ENCODE measurements at regions not wholly inside any gene's neighbourhood (a gene's known extent, or its start where the extent isn't known, plus 50 kb on each side); places are given as distances from the start of the nearest gene placed in this dataset.

DNA sequence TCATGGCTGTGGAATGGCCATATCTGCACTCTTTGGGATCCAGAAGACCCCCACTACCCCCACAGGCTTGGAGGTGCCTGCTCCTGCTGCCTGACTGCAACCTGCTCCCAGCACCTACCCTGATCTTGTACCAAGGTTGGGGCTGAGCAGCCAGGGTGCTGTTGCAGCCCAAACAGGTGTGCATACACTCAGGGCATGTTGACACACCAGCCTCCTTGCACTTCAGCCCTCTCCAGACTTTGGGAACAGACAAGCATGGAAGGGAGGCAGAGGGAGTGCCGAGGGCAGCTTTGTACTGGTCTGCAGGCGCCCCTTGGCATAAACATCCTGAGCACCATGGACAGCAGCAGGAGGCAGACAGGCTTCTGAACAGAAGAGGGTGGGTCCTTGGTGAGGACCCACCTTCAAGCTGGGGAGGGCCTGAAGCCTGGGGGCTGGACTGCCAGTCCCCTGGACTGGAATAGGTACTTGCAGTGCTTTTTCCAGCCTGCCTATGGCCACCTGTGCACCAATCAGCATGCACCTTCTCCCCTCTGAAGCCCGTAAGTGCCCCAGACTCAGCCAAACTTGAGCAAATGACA, 1675.8 kb downstream of the HACE1 start:
- no peaks in the 10 kb centered on the region for H3K9me3 Mint-ChIP-seq
- ATAC-seq (peak; percentile 97), DNase-seq (ENCODE audit: low spot score) (peak; percentile 53)
- no peaks in the 10 kb centered on the region; the same call in 1 of the 2 replicates for H3K27me3 Mint-ChIP-seq (ENCODE audit: low read depth)
- no peaks in the 10 kb centered on the region for H3K36me3 Mint-ChIP-seq
- POLR2A ChIA-PET: no interaction called here
- no peak overlapping the region for H3K4me3 Mint-ChIP-seq
- TF ChIP-seq, protein P1, sequence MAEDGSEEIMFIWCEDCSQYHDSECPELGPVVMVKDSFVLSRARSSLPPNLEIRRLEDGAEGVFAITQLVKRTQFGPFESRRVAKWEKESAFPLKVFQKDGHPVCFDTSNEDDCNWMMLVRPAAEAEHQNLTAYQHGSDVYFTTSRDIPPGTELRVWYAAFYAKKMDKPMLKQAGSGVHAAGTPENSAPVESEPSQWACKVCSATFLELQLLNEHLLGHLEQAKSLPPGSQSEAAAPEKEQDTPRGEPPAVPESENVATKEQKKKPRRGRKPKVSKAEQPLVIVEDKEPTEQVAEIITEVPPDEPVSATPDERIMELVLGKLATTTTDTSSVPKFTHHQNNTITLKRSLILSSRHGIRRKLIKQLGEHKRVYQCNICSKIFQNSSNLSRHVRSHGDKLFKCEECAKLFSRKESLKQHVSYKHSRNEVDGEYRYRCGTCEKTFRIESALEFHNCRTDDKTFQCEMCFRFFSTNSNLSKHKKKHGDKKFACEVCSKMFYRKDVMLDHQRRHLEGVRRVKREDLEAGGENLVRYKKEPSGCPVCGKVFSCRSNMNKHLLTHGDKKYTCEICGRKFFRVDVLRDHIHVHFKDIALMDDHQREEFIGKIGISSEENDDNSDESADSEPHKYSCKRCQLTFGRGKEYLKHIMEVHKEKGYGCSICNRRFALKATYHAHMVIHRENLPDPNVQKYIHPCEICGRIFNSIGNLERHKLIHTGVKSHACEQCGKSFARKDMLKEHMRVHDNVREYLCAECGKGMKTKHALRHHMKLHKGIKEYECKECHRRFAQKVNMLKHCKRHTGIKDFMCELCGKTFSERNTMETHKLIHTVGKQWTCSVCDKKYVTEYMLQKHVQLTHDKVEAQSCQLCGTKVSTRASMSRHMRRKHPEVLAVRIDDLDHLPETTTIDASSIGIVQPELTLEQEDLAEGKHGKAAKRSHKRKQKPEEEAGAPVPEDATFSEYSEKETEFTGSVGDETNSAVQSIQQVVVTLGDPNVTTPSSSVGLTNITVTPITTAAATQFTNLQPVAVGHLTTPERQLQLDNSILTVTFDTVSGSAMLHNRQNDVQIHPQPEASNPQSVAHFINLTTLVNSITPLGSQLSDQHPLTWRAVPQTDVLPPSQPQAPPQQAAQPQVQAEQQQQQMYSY (CRISPR knock-in tag; IDR thresholded peaks at IDR 0.05): peak; percentile 61; the same call in 1 of the 2 replicates
- TF ChIP-seq PRRX2 (CRISPR knock-in tag; IDR thresholded peaks at IDR 0.05): no peak
- TF ChIP-seq, protein P2, sequence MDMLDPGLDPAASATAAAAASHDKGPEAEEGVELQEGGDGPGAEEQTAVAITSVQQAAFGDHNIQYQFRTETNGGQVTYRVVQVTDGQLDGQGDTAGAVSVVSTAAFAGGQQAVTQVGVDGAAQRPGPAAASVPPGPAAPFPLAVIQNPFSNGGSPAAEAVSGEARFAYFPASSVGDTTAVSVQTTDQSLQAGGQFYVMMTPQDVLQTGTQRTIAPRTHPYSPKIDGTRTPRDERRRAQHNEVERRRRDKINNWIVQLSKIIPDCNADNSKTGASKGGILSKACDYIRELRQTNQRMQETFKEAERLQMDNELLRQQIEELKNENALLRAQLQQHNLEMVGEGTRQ (CRISPR knock-in tag; IDR thresholded peaks at IDR 0.05): peak; percentile 10; the same call in 1 of the 2 replicates
- TF ChIP-seq, protein P3, sequence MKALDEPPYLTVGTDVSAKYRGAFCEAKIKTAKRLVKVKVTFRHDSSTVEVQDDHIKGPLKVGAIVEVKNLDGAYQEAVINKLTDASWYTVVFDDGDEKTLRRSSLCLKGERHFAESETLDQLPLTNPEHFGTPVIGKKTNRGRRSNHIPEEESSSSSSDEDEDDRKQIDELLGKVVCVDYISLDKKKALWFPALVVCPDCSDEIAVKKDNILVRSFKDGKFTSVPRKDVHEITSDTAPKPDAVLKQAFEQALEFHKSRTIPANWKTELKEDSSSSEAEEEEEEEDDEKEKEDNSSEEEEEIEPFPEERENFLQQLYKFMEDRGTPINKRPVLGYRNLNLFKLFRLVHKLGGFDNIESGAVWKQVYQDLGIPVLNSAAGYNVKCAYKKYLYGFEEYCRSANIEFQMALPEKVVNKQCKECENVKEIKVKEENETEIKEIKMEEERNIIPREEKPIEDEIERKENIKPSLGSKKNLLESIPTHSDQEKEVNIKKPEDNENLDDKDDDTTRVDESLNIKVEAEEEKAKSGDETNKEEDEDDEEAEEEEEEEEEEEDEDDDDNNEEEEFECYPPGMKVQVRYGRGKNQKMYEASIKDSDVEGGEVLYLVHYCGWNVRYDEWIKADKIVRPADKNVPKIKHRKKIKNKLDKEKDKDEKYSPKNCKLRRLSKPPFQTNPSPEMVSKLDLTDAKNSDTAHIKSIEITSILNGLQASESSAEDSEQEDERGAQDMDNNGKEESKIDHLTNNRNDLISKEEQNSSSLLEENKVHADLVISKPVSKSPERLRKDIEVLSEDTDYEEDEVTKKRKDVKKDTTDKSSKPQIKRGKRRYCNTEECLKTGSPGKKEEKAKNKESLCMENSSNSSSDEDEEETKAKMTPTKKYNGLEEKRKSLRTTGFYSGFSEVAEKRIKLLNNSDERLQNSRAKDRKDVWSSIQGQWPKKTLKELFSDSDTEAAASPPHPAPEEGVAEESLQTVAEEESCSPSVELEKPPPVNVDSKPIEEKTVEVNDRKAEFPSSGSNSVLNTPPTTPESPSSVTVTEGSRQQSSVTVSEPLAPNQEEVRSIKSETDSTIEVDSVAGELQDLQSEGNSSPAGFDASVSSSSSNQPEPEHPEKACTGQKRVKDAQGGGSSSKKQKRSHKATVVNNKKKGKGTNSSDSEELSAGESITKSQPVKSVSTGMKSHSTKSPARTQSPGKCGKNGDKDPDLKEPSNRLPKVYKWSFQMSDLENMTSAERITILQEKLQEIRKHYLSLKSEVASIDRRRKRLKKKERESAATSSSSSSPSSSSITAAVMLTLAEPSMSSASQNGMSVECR (CRISPR knock-in tag; IDR thresholded peaks at IDR 0.05; ENCODE audit: borderline replicate concordance): peak; percentile 28; the same call in 1 of the 2 replicates
- peak; percentile 40; the same call in 1 of the 2 replicates for TF ChIP-seq ZBTB21 (CRISPR knock-in tag; IDR thresholded peaks at IDR 0.05; ENCODE audit: borderline replicate concordance)
- no peak for TF ChIP-seq ATF1 (CRISPR knock-in tag; IDR thresholded peaks at IDR 0.05)
- H3K27ac Mint-ChIP-seq: no peak overlapping the region
- H3K4me1 Mint-ChIP-seq: no peaks in the 10 kb centered on the region
- CTCF ChIA-PET: no interaction called here

DNA sequence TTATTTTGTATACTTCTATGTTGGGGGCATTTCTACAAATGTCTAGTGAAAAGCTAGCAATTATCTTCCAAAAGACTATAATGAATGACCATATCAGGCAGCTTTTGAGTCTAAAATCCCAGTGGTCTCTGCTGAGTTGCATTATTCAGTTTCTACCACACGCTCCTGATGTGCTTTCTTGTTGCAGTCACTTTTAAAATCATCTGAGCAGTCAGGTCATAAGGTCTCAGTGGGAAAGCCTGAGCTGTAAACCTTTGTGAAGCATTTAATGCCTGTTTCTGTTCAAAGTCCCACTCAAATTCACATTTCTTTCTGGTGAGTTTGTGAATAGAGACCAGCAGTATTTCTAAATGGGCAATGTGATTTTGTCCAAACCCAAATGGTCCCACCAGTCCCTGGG, 1681.5 kb downstream of the HACE1 start:
- TF ChIP-seq, protein P4, sequence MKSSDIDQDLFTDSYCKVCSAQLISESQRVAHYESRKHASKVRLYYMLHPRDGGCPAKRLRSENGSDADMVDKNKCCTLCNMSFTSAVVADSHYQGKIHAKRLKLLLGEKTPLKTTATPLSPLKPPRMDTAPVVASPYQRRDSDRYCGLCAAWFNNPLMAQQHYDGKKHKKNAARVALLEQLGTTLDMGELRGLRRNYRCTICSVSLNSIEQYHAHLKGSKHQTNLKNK (CRISPR knock-in tag; IDR thresholded peaks at IDR 0.05): no peak
- TF ChIP-seq MYBL2 (CRISPR knock-in tag; IDR thresholded peaks at IDR 0.05) (no peak), ESRRA (CRISPR knock-in tag; IDR thresholded peaks at IDR 0.05; ENCODE audit: borderline replicate concordance) (no peak), ATF1 (CRISPR knock-in tag; IDR thresholded peaks at IDR 0.05) (no peak), ZNF232 (CRISPR knock-in tag; IDR thresholded peaks at IDR 0.05) (no peak), SOX15 (CRISPR knock-in tag; IDR thresholded peaks at IDR 0.05) (no peak), ZNF671 (CRISPR knock-in tag; IDR thresholded peaks at IDR 0.05) (no peak)
- TF ChIP-seq, protein P5, sequence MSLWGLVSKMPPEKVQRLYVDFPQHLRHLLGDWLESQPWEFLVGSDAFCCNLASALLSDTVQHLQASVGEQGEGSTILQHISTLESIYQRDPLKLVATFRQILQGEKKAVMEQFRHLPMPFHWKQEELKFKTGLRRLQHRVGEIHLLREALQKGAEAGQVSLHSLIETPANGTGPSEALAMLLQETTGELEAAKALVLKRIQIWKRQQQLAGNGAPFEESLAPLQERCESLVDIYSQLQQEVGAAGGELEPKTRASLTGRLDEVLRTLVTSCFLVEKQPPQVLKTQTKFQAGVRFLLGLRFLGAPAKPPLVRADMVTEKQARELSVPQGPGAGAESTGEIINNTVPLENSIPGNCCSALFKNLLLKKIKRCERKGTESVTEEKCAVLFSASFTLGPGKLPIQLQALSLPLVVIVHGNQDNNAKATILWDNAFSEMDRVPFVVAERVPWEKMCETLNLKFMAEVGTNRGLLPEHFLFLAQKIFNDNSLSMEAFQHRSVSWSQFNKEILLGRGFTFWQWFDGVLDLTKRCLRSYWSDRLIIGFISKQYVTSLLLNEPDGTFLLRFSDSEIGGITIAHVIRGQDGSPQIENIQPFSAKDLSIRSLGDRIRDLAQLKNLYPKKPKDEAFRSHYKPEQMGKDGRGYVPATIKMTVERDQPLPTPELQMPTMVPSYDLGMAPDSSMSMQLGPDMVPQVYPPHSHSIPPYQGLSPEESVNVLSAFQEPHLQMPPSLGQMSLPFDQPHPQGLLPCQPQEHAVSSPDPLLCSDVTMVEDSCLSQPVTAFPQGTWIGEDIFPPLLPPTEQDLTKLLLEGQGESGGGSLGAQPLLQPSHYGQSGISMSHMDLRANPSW (CRISPR knock-in tag; conservative IDR thresholded peaks at IDR 0.05; ENCODE audit: low read depth): no peak
- TF ChIP-seq, protein P6, sequence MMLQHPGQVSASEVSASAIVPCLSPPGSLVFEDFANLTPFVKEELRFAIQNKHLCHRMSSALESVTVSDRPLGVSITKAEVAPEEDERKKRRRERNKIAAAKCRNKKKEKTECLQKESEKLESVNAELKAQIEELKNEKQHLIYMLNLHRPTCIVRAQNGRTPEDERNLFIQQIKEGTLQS (CRISPR knock-in tag; conservative IDR thresholded peaks at IDR 0.05): no peak
- TF ChIP-seq, protein P7, sequence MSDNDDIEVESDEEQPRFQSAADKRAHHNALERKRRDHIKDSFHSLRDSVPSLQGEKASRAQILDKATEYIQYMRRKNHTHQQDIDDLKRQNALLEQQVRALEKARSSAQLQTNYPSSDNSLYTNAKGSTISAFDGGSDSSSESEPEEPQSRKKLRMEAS (CRISPR knock-in tag; IDR thresholded peaks at IDR 0.05): no peak
- TF ChIP-seq, protein P2 (CRISPR knock-in tag; IDR thresholded peaks at IDR 0.05): no peak
- TF ChIP-seq, protein P8, sequence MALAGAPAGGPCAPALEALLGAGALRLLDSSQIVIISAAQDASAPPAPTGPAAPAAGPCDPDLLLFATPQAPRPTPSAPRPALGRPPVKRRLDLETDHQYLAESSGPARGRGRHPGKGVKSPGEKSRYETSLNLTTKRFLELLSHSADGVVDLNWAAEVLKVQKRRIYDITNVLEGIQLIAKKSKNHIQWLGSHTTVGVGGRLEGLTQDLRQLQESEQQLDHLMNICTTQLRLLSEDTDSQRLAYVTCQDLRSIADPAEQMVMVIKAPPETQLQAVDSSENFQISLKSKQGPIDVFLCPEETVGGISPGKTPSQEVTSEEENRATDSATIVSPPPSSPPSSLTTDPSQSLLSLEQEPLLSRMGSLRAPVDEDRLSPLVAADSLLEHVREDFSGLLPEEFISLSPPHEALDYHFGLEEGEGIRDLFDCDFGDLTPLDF (CRISPR knock-in tag; IDR thresholded peaks at IDR 0.05): no peak
- TF ChIP-seq, protein P9, sequence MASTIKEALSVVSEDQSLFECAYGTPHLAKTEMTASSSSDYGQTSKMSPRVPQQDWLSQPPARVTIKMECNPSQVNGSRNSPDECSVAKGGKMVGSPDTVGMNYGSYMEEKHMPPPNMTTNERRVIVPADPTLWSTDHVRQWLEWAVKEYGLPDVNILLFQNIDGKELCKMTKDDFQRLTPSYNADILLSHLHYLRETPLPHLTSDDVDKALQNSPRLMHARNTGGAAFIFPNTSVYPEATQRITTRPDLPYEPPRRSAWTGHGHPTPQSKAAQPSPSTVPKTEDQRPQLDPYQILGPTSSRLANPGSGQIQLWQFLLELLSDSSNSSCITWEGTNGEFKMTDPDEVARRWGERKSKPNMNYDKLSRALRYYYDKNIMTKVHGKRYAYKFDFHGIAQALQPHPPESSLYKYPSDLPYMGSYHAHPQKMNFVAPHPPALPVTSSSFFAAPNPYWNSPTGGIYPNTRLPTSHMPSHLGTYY (CRISPR knock-in tag; IDR thresholded peaks at IDR 0.05): no peak
- ATAC-seq (no peak), DNase-seq (ENCODE audit: low spot score) (no peak)
- H3K36me3 Mint-ChIP-seq: no peaks in the 10 kb centered on the region
- H3K4me1 Mint-ChIP-seq: no peaks in the 10 kb centered on the region
- no peak overlapping the region for H3K27ac Mint-ChIP-seq
- no peaks in the 10 kb centered on the region for H3K9me3 Mint-ChIP-seq
- no peaks in the 10 kb centered on the region for H3K27me3 Mint-ChIP-seq (ENCODE audit: low read depth)
- ChIA-PET POLR2A (no interaction called here), CTCF (no interaction called here)
- no peak overlapping the region for H3K4me3 Mint-ChIP-seq

Data from WTC11 (cell line).